K562 (cell line): ENCODE measurements at regions not wholly inside any gene's neighbourhood (a gene's known extent, or its start where the extent isn't known, plus 50 kb on each side); places are given as distances from the start of the nearest gene placed in this dataset.
A peak's percentile ranks its signal among the peaks of the same experiment; 100 is the strongest.

Experiments used
- ATAC-seq: fragments of 200-7000 bp; cut with Tn5 transposase; 3 replicates; pipeline ENCODE4 v1.9.1; 2020; ENCODE audit warnings: moderate library complexity
- BruUV-seq: library from RNA; stranded (reverse); fragments of 400-500 nt; replicated peaks from 2 replicates; lab custom pipeline; 2021; lab: Mats Ljungman, UMichigan
- CTCF ChIA-PET: fragments of 300-600 bp; formaldehyde crosslinking; extraction: SDS; loops from one replicate; lab custom pipeline; 2021; ENCODE audit warnings: low intra/inter-chr PET ratio; lab: Yijun Ruan, JAX
- POLR2A ChIA-PET: fragments of 300-600, 350-650 bp; sonication (Branson Sonifier 250); formaldehyde crosslinking; extraction: SDS; loops from one replicate; lab custom pipeline; 2021; ENCODE audit warnings: antibody characterized with exemption, inconsistent platforms; lab: Yijun Ruan, JAX
- DNase-seq, 4 experiments: peaks; one replicate each; pipeline versions ENCODE4 v3.0.0 to v3.0.0-alpha.2; 2011 to 2018; ENCODE audit warnings: low spot score in 3 of 4, mixed read lengths in 3 of 4; ENCODE audit errors: extremely low read depth in 1 of 4
- FAIRE-seq: peaks from 2 replicates; lab custom pipeline; 2011; peaks lifted over from hg19 to GRCh38; lab: Jason Lieb, UNC
- H2AFZ ChIP-seq: 2 replicates; pipeline ENCODE4 v1.6.0; 2011; ENCODE audit warnings: low read depth, low read length, control low read depth, inconsistent platforms
- H3K27ac ChIP-seq: fragments of 200-600 bp; 3 replicates; pipeline ENCODE4 v1.8.0; 2011; ENCODE audit warnings: low read depth, mild to moderate bottlenecking, control low read depth, inconsistent platforms, low read length, moderate library complexity, mixed read lengths; ENCODE audit errors: extremely low read depth
- H3K27me3 ChIP-seq, 2 experiments: fragments of 300-600 bp in 1 of 2; 2 replicates in 1 of 2; 3 replicates in 1 of 2; pipeline versions ENCODE4 v1.6.0 to v1.8.0; 2011; ENCODE audit warnings: inconsistent platforms in 2 of 2, low read length in 2 of 2, mild to moderate bottlenecking in 1 of 2, mixed read lengths in 1 of 2, moderate library complexity in 1 of 2; ENCODE audit not compliant: control insufficient read depth in 2 of 2, insufficient read depth in 2 of 2
- H3K36me3 ChIP-seq: fragments of 300-600 bp; 3 replicates; pipeline ENCODE4 v1.8.0; 2011; ENCODE audit warnings: mild to moderate bottlenecking, low read length, inconsistent platforms; ENCODE audit not compliant: control insufficient read depth, insufficient read depth
- H3K4me1 ChIP-seq, 2 experiments: fragments of 200-600 bp in 1 of 2; replicated peaks in 1 of 2; 2 replicates in 1 of 2; 3 replicates in 1 of 2; pipeline versions ENCODE4 v1.5.1 to v1.8.0; 2011; ENCODE audit warnings: inconsistent platforms in 2 of 2, low read length in 2 of 2, mild to moderate bottlenecking in 1 of 2, mixed read lengths in 1 of 2, moderate library complexity in 1 of 2; ENCODE audit not compliant: control insufficient read depth in 2 of 2, insufficient read depth in 2 of 2
- H3K4me2 ChIP-seq: 2 replicates; pipeline ENCODE4 v1.6.1; 2011; ENCODE audit warnings: low read length, control low read depth, inconsistent platforms, mixed read lengths; ENCODE audit not compliant: insufficient read depth
- H3K4me3 ChIP-seq: fragments of 200-600 bp; sonication (generic), shearing (Covaris generic); 2 replicates; pipeline ENCODE4 v1.5.1; 2016; ENCODE audit warnings: control low read depth, inconsistent platforms
- H3K79me2 ChIP-seq: fragments of 200-600 bp; 3 replicates; pipeline ENCODE4 v1.8.0; 2011; ENCODE audit warnings: low read length, inconsistent platforms; ENCODE audit not compliant: control insufficient read depth, insufficient read depth
- H3K9ac ChIP-seq, 2 experiments: 2 replicates each; pipeline versions ENCODE4 v1.6.0 to v1.6.1; 2011; ENCODE audit warnings: low read depth in 2 of 2, low read length in 2 of 2, control low read depth in 1 of 2, inconsistent platforms in 1 of 2, mild to moderate bottlenecking in 1 of 2, mixed read lengths in 1 of 2; ENCODE audit not compliant: insufficient read depth in 1 of 2
- H3K9me1 ChIP-seq: one replicate; pipeline ENCODE4 v1.6.0; 2011; ENCODE audit warnings: inconsistent platforms, mild to moderate bottlenecking, low read length, moderate library complexity; ENCODE audit not compliant: control insufficient read depth, insufficient read depth
- H3K9me3 ChIP-seq: replicated peaks from 2 replicates; pipeline ENCODE4 v1.5.1; 2011; ENCODE audit warnings: low read depth, low read length, inconsistent platforms; ENCODE audit not compliant: control insufficient read depth, insufficient read depth
- H4K20me1 ChIP-seq: replicated peaks from 2 replicates; pipeline ENCODE4 v1.6.1; 2011; ENCODE audit warnings: low read length, inconsistent platforms, mixed read lengths; ENCODE audit not compliant: control insufficient read depth, insufficient read depth
- BCL6 ChIP-seq: fragments of 250-450 bp; sonication (Bioruptor Pico); IDR thresholded peaks from 2 replicates; pipeline ENCODE4 v1.4.0; 2020
- CAMTA2 ChIP-seq: fragments of 250-450 bp; sonication (Bioruptor Pico); conservative IDR thresholded peaks from 2 replicates; pipeline ENCODE4 v1.5.1; 2022
- EP400 ChIP-seq: fragments of 450-650 bp; IDR thresholded peaks from 2 replicates; pipeline ENCODE4 v1.6.1; 2017; ENCODE audit warnings: antibody characterized with exemption, mild to moderate bottlenecking, moderate library complexity
- FOXJ3 ChIP-seq: sonication (generic); formaldehyde crosslinking; IDR thresholded peaks from 2 replicates; pipeline ENCODE4 v1.4.0; 2020; ENCODE audit warnings: mild to moderate bottlenecking, missing genetic modification reagents
- HES1 ChIP-seq: fragments of 450-650 bp; IDR thresholded peaks from 2 replicates; pipeline ENCODE4 v1.6.1; 2016; ENCODE audit warnings: low read depth, mild to moderate bottlenecking, moderate library complexity
- ILF3 ChIP-seq: fragments of 450-650 bp; IDR thresholded peaks from 2 replicates; pipeline ENCODE4 v1.6.1; 2018; ENCODE audit warnings: antibody characterized with exemption, mild to moderate bottlenecking, moderate library complexity, borderline replicate concordance
- KDM1A ChIP-seq, 2 experiments: fragments of 450-650 bp; IDR thresholded peaks; 2 replicates each; pipeline ENCODE4 v1.6.1; 2016; ENCODE audit warnings: mild to moderate bottlenecking in 2 of 2
- MEF2A ChIP-seq: IDR thresholded peaks from 2 replicates; pipeline ENCODE4 v1.6.1; 2011; ENCODE audit warnings: low read depth, mild to moderate bottlenecking, low read length, moderate library complexity; ENCODE audit not compliant: control insufficient read depth
- PRPF4 ChIP-seq: fragments of 200-400 bp; formaldehyde crosslinking; IDR thresholded peaks from one replicate; pipeline ENCODE4 v1.6.1; 2017; ENCODE audit warnings: low read length, low read depth, mild to moderate bottlenecking; ENCODE audit not compliant: insufficient read depth, poor library complexity, severe bottlenecking
- SRSF7 ChIP-seq: fragments of 200-400 bp; formaldehyde crosslinking; optimal IDR thresholded peaks from 2 replicates; pipeline ENCODE3; 2017; ENCODE audit warnings: mild to moderate bottlenecking, low read depth, low read length
- THRA ChIP-seq: fragments of 450-650 bp; IDR thresholded peaks from 2 replicates; pipeline ENCODE4 v1.6.1; 2017; ENCODE audit warnings: mild to moderate bottlenecking, moderate library complexity
- ZBTB11 ChIP-seq, 3 experiments: fragments of 200-800 bp in 1 of 3; fragments of 250-450 bp in 1 of 3; fragments of 450-650 bp in 1 of 3; sonication (Bioruptor Pico) in 1 of 3; sonication (Bioruptor generic) in 1 of 3; formaldehyde crosslinking in 1 of 3; IDR thresholded peaks; 2 replicates each; pipeline versions ENCODE4 v1.6.1 to v1.8.0; 2016 to 2022; ENCODE audit warnings: mild to moderate bottlenecking in 2 of 3, missing genetic modification characterization in 2 of 3, missing compliant biosample characterization in 1 of 3, moderate library complexity in 1 of 3
- ZNF134 ChIP-seq: fragments of 250-450 bp; sonication (Bioruptor Pico); conservative IDR thresholded peaks from 2 replicates; pipeline ENCODE4 v1.4.0; 2020
- ZNF23 ChIP-seq: fragments of 250-450 bp; sonication (Bioruptor Pico); IDR thresholded peaks from 2 replicates; pipeline ENCODE4 v1.4.0; 2020; ENCODE audit warnings: mild to moderate bottlenecking
- ZNF316 ChIP-seq: fragments of 450-650 bp; IDR thresholded peaks from 2 replicates; pipeline ENCODE4 v1.6.1; 2016
- ZNF347 ChIP-seq: fragments of 450-650 bp; formaldehyde crosslinking; IDR thresholded peaks from 2 replicates; pipeline ENCODE4 v1.4.0; 2020; ENCODE audit warnings: low read depth, mild to moderate bottlenecking, moderate library complexity
- ZNF395 ChIP-seq: fragments of 200-800 bp; sonication (Bioruptor generic); IDR thresholded peaks from 2 replicates; pipeline ENCODE4 v1.6.1; 2017; ENCODE audit warnings: missing genetic modification characterization, missing compliant biosample characterization
- WGBS: fragments of 100-300 bp; shearing (Covaris generic); methylation state at CpG from one replicate; pipeline ENCODE4 v1.1.6; 2016; ENCODE audit warnings: low coverage, mixed read lengths; ENCODE audit not compliant: insufficient coverage; ENCODE audit errors: missing lambda C conversion rate; 5-methylcytosine and 5-hydroxymethylcytosine counted together
- in situ Hi-C: fragments of 300-500 bp; cut with MboI; formaldehyde crosslinking; loops from 4 replicates; pipeline ENCODE4 v1.15.0; 2018; ENCODE audit warnings: inconsistent platforms, mixed read lengths
- intact Hi-C: fragments of 100-400 bp; cut with micrococcal nuclease; formaldehyde crosslinking; loops from 2 replicates; pipeline ENCODE4 v1.14.2; 2022

- POLR2A ChIA-PET: no interaction called here
- ATAC-seq (peak; percentile 20; the same call in 1 of the 3 replicates), DNase-seq (no peak), FAIRE-seq (no peak)
- no peaks in the 10 kb centered on the region for H3K79me2 ChIP-seq
- H3K9ac ChIP-seq: peak overlapping the region in 1 of 2 experiments; percentile 34; a peak in 1 of 4 replicates
- H3K27me3 ChIP-seq: no peaks in the 10 kb centered on the region
- peak overlapping the region; percentile 30; the same call in 1 of the 2 replicates for H3K4me2 ChIP-seq
- H2AFZ ChIP-seq: peak overlapping the region; percentile 84
- in situ Hi-C loops: no loop called here
- no peak overlapping the region for H3K4me3 ChIP-seq
- peaks cover 4 to 77% of the 10 kb centered on the region in 2 experiments for H3K4me1 ChIP-seq
- no peaks in the 10 kb centered on the region for H3K36me3 ChIP-seq
- no TSS peak for BruUV-seq
- H4K20me1 ChIP-seq: no peaks in the 10 kb centered on the region
- intact Hi-C loops: no loop called here
- 7% methylated on average over 5 of the region's 5 CpGs for WGBS
- H3K9me3 ChIP-seq: no peaks in the 10 kb centered on the region
- CTCF ChIA-PET: no interaction called here
- peak overlapping the region; percentile 48; the same call in 2 of the 3 replicates for H3K27ac ChIP-seq
- no peaks in the 10 kb centered on the region for H3K9me1 ChIP-seq
- TF ChIP-seq ZNF395 (no peak), MEF2A (no peak), SRSF7 (no peak), ZBTB11 (CRISPR knock-in tag; IDR thresholded peaks at IDR 0.05) (no peak), PRPF4 (no peak), HES1 (no peak), EP400 (no peak), BCL6 (no peak), ZNF347 (CRISPR knock-in tag) (no peak), CAMTA2 (CRISPR knock-in tag) (no peak), THRA (peak; percentile 28; the same call in 1 of the 2 replicates), ZNF23 (no peak), ZNF316 (no peak), KDM1A (IDR thresholded peaks at IDR 0.05) (no peak), FOXJ3 (CRISPR knock-in tag) (no peak), ZNF134 (CRISPR knock-in tag) (no peak), ILF3 (no peak)
These were observed 59.7 kb upstream of the PRDM8 start for GRCh38 chr4:80137631-80138030.
